ENCODE measurements at regions not wholly inside any gene's neighbourhood (a gene's known extent, or its start where the extent isn't known, plus 50 kb on each side); places are given as distances from the start of the nearest gene placed in this dataset.

DNA sequence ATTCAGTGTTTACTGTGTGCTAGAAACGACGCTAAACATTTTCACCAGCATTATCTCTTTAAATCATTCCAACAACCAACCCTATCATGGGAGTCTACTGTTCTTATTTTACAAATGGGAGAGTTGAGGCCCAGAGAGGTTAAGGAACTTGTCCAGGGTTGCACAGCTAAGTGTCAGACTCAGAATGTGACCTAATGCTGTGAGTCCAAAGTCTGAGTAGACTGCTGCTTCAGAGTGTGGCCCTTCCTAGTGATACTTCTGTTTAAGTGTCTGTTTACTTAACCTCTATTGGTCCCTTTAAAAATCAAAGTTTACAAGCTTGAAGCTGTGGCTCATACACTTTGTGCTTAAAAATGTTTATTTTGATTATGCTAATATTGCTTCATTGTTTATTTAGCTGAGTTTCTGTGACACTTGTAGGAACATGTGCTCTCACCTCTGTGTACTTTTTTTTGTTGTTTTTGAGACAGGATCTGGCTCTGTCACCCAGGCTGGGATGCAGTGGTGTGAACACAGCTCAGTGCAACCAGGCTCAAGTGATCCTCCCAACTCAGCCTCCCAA is 84.4 kb upstream of the SYPL1 start:
- DNase-seq, result no peak

GRCh38 chr7:106193661-106194060 is 81.5 kb upstream of the SYPL1 start:
- DNase-seq, result no peak

GRCh38 chr7:106190589-106191330 is 78.6 kb upstream of the SYPL1 start:
- DNase-seq, result no peak

GRCh38 chr7:106187613-106188350 is 75.7 kb upstream of the SYPL1 start:
- no peak for DNase-seq

DNA sequence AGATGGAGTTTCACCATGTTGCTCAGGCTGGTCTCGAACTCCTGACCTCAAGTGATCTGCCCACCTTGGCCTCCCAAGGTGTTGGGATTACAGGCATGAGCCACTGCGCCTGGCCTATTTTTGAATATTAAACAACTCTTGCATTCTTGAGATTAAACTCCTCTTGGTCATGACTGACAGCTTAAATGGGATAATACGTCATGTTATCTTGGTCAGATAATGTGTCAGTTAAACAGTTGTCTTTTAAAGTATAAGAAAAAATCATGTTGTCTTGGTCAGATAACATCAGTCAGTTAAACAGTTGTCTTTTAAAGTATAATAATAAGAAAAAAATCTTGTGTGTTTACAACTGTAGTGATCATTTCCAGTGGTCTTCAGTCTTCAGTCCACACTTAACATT is 73.6 kb upstream of the SYPL1 start:
- DNase-seq, result no peak

DNA sequence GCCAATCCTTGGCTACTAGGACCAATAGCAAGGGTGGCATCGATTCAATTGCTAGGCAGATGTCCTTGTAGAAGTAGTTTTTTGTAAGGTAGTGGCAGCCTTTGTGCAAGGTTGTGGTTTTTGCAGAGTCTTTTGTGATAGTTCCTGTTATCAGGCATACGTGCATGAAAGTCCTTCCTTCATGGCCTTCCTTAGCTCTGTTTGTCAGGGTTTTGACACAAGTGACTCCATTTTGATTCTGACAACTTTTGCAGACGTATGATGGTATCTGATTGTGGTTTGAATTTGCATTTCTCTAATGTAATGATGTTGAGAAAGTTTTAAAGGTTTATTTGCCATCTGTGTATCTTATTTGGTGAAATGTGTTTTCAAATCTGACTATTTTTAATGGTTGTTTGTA is 71.8 kb upstream of the SYPL1 start:
- no peak for DNase-seq

DNA sequence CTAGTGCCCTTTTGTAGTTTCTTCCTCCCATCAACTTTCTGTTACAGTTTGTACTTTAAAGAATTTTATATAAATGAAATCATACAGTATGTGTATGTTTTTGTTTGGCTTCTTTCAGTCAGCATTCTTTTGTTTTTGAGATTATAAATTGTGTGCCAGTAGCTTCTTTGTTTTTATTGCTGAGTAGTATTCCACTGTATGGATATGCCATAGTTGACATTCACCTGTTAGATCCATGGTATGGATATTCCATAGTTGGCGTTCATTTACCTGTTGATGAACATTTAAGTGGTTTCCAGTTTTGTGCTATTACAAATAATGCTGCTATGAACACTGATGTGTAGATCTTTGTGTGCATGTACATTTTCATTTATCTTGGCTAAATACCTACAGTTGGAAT is 70.8 kb upstream of the SYPL1 start:
- no peak for DNase-seq

DNA sequence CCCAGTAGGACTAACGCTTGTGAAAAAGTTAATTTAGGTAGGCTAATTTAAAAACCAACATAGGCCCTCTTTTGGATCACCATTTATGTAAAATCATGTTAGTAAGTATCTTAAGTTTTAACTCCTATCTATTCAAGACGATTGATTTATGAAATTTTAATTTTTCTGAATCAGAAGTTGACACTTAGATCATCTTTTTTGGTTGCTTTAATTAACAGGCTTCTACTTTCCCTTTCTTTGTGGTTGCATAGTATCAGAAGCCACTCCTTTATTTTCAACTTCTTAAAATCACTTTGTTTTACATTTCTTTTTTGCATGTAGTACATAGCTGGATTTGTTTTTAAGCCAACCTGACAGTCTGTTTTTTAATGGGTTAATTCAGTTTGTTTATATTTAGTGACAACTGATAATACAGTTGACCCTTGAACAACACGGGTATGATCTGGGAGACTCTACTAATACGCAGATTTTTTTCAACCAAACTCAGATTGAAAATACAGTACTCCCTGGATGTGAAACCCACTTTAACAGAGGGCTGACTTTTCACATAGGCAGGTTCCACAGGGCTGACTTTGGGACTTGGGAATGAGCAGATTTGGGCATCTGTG is 69.7 kb upstream of the SYPL1 start:
- no peak for DNase-seq

- no peak for DNase-seq
Measured at GRCh38 chr7:106180721-106181120, 68.6 kb upstream of the SYPL1 start.

GRCh38 chr7:106179256-106179655 is 67.1 kb upstream of the SYPL1 start:
- DNase-seq, result no peak

DNA sequence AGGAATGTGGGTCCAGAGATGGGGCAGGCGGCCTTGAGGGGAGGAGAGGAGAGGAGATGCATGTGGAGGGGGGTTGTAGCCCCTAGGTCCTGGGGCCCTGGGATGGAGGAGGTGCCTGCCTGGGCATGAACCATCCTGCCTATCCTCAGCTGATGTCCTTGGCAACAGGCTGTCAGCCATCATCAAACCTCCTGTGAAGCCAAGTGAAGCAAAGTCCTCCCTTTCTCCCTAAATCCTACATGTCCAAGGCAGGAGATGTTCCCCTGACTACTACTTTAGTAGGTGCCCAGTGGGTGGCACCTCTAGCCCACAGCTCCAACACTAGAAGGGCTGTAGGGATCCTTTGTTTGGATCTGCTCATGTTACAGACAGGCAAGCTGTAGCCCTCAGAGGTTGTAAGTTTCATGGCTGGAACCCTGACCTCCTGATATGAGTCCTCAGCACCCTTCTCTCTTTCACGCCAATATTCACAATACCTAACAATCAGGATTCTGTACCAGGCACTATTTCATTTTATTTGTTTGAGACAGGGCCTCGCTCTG is 66.6 kb upstream of the SYPL1 start:
- DNase-seq, result peak; percentile 22

GRCh38 chr7:106177738-106178592 is 65.9 kb upstream of the SYPL1 start:
- no peak for DNase-seq

DNA sequence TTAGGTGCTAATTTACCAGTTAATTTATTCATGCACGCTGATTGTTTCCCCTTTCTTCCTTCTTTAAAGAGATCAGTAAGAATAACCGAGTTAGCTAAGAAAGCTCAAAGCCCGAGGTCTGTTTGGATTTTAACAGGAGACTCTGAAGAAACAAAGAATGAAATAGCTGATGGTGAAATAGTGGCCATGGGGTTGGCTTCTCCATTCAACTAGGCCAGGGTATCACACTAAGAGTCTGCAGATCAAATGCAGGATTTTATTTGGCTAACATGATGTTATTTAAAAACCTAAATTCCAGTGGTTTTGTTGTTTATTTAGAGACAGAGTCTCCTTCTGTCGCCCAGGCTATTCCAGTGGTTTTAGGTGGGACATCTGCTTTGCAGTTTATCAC is 65.2 kb upstream of the SYPL1 start:
- no peak for DNase-seq

DNA sequence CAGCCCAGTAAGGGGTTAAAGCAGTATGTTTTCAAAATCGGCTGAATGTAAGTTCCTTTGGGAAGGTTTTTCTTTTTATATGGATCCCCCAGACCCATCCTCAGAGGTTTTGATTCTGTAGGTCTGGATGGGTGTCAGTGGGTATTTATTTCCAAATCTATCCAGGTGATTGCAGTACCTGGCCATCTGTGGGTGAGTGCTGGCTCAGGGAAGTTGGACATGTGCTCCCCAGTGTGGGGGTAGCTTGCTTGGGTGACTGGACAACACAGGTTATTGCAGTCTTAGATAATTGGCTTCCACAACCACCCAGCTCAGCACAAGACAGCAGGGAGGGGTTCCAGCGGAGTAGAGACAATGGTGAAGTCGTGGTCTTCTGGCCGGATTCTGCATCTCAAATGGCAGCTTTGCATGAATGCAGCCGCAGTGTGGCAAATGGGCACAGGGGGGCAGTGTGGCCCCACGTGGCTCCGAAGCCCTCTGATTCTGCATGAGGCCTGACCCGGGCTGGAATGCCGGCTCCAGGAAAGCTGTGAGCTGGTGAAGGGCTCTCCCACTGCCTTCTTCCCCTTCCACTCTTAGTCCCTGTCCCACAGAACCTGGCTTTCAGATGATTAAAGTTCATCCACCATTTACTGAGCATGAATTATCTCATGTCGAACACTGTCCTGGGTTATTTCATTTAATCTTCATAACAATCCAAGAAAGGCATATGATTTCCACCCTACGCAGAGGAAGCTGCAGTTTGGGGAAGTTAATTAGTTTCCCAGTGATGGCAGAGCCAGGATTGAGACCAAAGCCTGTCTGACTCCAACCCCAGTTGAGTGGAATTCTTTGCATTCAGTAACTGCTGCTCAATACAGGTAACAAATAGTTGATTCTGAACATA is 64.5 kb upstream of the SYPL1 start:
- peak; percentile 67 for DNase-seq

DNA sequence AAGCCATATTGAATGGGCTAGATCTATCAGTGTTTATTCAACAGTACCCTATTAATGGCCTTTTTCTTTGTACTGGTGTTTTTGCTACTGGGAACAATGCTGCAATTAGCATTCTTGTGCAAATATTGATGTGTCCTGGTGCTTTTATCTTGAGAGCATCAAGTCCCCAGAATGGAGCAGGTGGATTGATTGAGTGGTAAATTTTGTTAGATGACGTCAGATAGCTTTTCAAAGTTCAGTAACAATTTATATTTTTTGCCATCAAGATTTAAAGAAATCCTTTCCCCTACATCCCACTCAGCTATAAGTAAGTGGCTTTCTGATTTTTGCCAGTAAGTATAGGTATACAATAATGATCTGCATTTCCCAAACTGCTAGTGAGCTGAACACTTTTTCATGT is 63.4 kb upstream of the SYPL1 start:
- no peak for DNase-seq

GRCh38 chr7:106170651-106171050 is 58.5 kb upstream of the SYPL1 start:
- no peak for DNase-seq

- DNase-seq, result no peak
Measured at GRCh38 chr7:106169821-106170610, 57.9 kb upstream of the SYPL1 start.

- DNase-seq, result no peak
Measured at GRCh38 chr7:106167439-106168136, 55.5 kb upstream of the SYPL1 start.

GRCh38 chr7:106166651-106167342 is 54.7 kb upstream of the SYPL1 start:
- peak; percentile 50 for DNase-seq

Measured in DMS79 treated with DMSO at 0.1 percent for 48 hours (cell line).